ENCODE measurements at regions not wholly inside any gene's neighbourhood (a gene's known extent, or its start where the extent isn't known, plus 50 kb on each side); places are given as distances from the start of the nearest gene placed in this dataset.
"Not testable (repeated sequence)": the region's sequence is repeated elsewhere in the genome, so short reads cannot be mapped to it uniquely, and the experiment has no call there.

- not testable (repeated sequence) for DNase-seq
These were observed 63.0 kb upstream of the MAP9 start for GRCh38 chr4:155439760-155440159.

DNA sequence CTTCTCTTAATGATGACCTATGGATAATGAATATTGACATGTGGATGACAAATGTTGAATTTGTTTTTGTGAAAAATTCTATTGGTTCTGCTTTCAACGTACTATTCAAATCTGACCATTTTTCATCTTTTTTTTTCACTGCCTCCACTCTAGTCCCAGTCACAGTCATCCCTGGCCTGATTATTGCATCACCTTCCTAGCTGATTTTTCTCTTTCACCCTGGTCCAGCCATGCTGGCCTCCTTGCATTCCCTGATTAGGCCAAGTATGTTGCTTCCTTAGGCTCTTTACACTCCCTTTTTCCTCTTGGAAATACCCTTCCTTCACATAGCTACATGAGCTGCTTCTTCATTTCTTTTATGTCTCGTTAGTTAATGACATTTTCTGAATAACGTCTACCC, 58.1 kb upstream of the MAP9 start:
- DNase-seq: no peak

DNA sequence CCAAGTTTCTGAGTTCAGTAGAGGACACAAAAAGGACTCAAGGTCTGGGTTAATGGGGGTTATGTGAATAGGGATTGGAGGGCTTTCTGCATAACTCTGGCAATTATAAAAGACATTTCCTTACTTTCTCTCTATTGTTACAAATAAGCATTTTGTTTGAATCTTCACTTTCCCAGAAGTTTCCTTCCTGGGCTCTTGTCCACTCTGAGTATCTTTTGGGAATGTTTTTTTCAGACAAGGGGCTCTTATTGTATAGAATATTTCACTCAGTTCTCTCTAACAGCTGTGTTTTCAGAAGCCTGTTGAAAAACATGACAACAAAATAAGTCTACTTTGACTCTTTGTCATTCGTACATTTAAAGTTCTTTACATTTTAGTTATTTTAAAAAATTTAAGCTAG, 57.6 kb upstream of the MAP9 start:
- DNase-seq: no peak

DNA sequence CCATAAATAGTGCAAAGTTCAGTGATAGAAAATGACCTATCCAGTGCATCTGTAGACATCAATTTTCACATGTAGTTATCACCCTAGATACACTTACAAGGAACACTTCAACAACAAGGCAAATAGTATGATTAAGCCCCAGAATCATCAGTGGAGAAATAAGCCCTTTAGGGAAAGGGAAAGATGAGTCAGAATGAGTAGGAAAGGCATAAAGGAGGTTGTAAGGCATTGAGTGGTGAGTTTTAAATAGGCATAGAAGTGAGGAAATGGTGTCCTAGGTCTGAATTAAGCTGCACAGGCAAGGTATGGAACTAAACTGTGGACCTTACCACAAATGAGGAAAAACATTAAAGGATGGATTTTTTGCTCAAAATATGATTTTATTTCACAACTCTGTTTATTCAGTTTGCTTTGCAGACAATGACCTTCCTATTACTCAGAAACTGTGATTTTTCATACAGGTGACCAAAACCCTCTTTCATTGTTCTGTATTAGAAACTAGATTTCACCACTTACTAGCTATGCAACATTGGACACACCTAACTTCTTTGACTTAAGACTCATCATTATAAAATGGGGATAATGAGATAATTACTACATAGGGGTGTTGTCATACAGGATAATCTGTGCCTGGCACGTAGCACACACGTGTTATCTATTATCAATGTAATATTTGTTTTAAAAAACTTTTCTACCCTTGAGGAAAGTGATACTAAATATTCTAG, 57.0 kb upstream of the MAP9 start:
- no peak for DNase-seq

DNA sequence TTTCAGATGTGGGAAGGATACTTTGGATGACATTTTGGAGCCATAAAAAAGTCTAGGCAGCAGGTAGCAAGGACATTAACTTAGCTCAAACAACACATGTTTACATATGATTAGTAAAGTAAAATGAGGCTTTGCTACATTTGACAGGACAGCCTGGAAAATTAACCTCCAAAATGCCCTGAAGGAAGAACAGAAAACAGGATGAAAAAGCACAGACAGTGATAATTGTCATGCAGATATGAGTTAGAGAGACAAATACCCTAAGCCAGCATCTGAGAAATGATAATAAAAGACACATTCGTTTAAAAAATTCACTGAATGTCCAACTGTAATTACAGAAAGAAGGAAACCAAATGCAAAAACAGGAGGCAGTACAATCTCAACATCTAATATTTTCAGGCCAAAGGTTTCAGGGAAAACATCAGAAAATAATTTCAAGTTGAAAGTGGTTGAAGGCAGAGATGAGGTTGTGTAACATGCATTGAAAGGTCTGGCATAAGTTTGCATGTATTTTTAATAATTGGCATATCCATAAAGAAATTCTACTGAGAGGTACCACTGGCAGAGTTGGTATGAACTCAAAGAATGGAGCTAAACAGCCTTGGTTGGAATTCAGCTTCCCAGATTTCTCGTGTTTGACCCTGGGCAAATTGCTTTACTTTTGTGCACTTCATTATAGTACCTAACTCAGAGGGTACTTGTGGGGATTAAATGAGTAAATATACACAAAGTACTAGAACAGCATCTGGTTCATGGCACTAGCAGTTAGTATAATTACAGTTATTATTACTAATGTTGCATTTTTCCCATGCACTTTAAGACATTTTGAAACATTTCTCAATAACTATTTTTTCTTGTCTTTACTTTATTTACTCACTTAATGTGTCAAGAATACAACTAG, 54.4 kb upstream of the MAP9 start:
- no peak for DNase-seq

GRCh38 chr4:155428128-155428527, 51.4 kb upstream of the MAP9 start:
- DNase-seq: no peak

GRCh38 chr4:155426953-155427352, 50.2 kb upstream of the MAP9 start:
- no peak for DNase-seq

Data from KG1 (cell line).